ENCODE measurements at regions not wholly inside any gene's neighbourhood (a gene's known extent, or its start where the extent isn't known, plus 50 kb on each side); places are given as distances from the start of the nearest gene placed in this dataset.
"Not testable (repeated sequence)": the region's sequence is repeated elsewhere in the genome, so short reads cannot be mapped to it uniquely, and the experiment has no call there.

GRCh38 chr11:69905611-69906452, 86.6 kb upstream of the FGF3 start:
- DNase-seq (ENCODE audit: low read depth): no peak

GRCh38 chr11:69906453-69906907, 87.3 kb upstream of the FGF3 start:
- DNase-seq (ENCODE audit: low read depth): no peak

GRCh38 chr11:69907611-69908010, 88.4 kb upstream of the FGF3 start:
- DNase-seq (ENCODE audit: low read depth): no peak

- DNase-seq (ENCODE audit: low read depth): no peak
Observed at GRCh38 chr11:69908511-69909220, 89.5 kb upstream of the FGF3 start.

- DNase-seq (ENCODE audit: low read depth): no peak
Observed at GRCh38 chr11:69909561-69910518, 90.6 kb upstream of the FGF3 start.

- DNase-seq (ENCODE audit: low read depth): no peak
Observed at GRCh38 chr11:69910519-69911309, 91.5 kb upstream of the FGF3 start.

GRCh38 chr11:69911310-69912160, 92.3 kb upstream of the FGF3 start:
- no peak for DNase-seq (ENCODE audit: low read depth)

- no peak for DNase-seq (ENCODE audit: low read depth)
Observed at GRCh38 chr11:69912161-69912910, 93.1 kb upstream of the FGF3 start.

GRCh38 chr11:69912911-69913451, 93.8 kb upstream of the FGF3 start:
- no peak for DNase-seq (ENCODE audit: low read depth)

GRCh38 chr11:69913591-69914285, 94.5 kb upstream of the FGF3 start:
- DNase-seq (ENCODE audit: low read depth): no peak

GRCh38 chr11:69914286-69915150, 95.3 kb upstream of the FGF3 start:
- no peak for DNase-seq (ENCODE audit: low read depth)

GRCh38 chr11:69915151-69915500, 95.9 kb upstream of the FGF3 start:
- DNase-seq (ENCODE audit: low read depth): no peak

GRCh38 chr11:69915501-69916250, 96.5 kb upstream of the FGF3 start:
- no peak for DNase-seq (ENCODE audit: low read depth)

GRCh38 chr11:69916251-69916649, 97.0 kb upstream of the FGF3 start:
- not testable (repeated sequence) for DNase-seq (ENCODE audit: low read depth)

GRCh38 chr11:69916806-69917387, 97.7 kb upstream of the FGF3 start:
- DNase-seq (ENCODE audit: low read depth): no peak

- no peak for DNase-seq (ENCODE audit: low read depth)
Observed at GRCh38 chr11:69917529-69917928, 98.3 kb upstream of the FGF3 start.
